ENCODE measurements at regions not wholly inside any gene's neighbourhood (a gene's known extent, or its start where the extent isn't known, plus 50 kb on each side); places are given as distances from the start of the nearest gene placed in this dataset.

DNA sequence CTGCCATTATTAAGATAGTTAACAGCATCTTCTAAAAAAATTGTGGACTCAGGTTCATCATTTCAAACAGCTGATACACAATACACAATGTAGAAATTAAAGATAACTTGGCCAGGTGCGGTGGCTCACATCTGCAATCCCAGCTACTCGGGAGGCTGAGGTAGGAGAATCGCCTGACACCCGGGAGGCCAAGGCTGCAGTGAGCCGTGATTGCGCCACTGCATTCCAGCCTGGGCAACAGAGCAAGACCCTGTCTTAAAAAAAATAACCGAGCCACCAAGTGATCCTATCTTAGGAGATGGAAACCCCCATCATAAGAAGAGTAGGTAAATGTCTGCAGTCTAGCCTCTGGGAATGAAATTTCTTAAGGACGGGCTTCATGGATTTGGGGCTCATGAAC lies 241.7 kb downstream of the PIK3R1 start:
- Histone ChIP-seq H3K9ac (ENCODE audit: low read length) (no peak overlapping the region), H3K36me3 (ENCODE audit: insufficient read depth, low read length) (no peaks in the 10 kb centered on the region), H3K27me3 (ENCODE audit: control insufficient read depth in 1 of 2, insufficient read depth in 2 of 2, low read length in 2 of 2) (no peaks in the 10 kb centered on the region), H3K4me1 (ENCODE audit: insufficient read depth, low read length) (peaks cover 5% of the 10 kb centered on the region), H3K4me3 (ENCODE audit: low read depth in 1 of 2, low read length in 2 of 2) (no peak overlapping the region), H3K9me3 (ENCODE audit: low read length) (no peaks in the 10 kb centered on the region), H3K27ac (ENCODE audit: low read depth, low read length) (no peak overlapping the region)

DNA sequence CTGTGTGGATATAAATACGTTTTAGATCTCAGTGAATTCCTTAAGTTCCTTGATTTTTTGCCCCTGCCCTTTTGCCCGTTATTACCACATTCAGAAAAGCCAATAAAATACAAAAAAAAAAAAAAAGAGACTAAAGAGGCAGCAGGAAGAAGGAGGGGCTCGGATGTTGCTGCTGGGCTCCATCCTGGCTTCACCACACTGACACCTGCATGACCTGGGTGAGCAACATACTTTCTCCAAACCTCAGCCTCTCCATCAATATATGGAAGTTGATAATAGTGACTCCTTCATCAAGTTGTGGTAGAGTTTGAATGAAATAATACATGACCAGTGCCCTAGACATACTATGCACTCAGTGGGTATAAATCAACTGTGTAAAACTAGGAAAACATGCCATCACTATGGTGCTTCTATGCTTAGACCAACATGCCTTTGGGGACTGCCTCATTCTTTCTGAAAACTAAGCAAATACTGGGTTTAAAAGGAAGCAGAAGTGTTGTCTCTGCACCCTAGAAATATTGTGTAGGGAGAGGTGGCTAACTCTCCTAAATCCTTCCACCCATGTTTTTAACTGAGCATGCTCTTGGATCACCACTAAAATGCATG lies 243.0 kb downstream of the PIK3R1 start:
- H3K4me1 ChIP-seq (ENCODE audit: insufficient read depth, low read length) = peaks cover 5% of the 10 kb centered on the region
- no peaks in the 10 kb centered on the region for H3K36me3 ChIP-seq (ENCODE audit: insufficient read depth, low read length)
- H3K9ac ChIP-seq (ENCODE audit: low read length) = no peak overlapping the region
- H3K27ac ChIP-seq (ENCODE audit: low read depth, low read length) = no peak overlapping the region
- no peaks in the 10 kb centered on the region for H3K9me3 ChIP-seq (ENCODE audit: low read length)
- no peaks in the 10 kb centered on the region for H3K27me3 ChIP-seq (ENCODE audit: control insufficient read depth in 1 of 2, insufficient read depth in 2 of 2, low read length in 2 of 2)
- H3K4me3 ChIP-seq (ENCODE audit: low read depth in 1 of 2, low read length in 2 of 2) = no peak overlapping the region

DNA sequence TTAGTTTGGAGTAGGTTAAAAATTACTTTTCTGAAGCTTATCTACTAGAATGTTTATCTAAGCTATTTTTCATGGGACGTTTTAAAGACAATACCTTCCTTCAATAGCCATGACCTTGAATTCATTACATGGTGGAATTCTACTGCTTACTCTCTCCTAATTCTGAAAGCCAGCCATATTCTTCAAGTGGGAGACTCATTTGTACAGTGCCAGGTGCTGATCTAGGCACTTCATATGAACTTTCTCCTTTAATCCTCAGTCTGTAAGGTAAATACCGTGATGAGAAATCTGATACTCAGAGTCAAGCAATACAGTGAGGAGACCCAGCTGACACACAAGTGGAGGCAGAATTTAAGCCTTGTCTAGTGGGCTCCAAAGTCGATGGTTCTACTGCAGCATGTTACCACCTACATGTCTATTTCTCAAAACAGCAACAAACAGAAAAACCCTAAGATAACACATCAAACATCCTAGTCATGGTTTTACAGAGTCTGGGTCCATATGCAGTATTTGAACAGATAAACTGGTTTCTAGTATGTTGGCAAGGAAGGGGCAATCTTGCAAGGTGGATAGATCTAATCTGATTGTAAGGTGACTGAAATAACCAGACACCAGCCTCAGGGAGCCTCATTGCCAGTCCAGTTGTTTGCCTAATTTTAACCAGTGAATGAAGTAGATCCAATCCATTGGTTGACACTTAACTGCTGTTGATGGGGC lies 243.7 kb downstream of the PIK3R1 start:
- Histone ChIP-seq H3K4me3 (ENCODE audit: low read depth in 1 of 2, low read length in 2 of 2) (no peak overlapping the region), H3K9ac (ENCODE audit: low read length) (no peak overlapping the region), H3K27ac (ENCODE audit: low read depth, low read length) (no peak overlapping the region), H3K4me1 (ENCODE audit: insufficient read depth, low read length) (peaks cover 5% of the 10 kb centered on the region), H3K36me3 (ENCODE audit: insufficient read depth, low read length) (no peaks in the 10 kb centered on the region), H3K9me3 (ENCODE audit: low read length) (no peaks in the 10 kb centered on the region), H3K27me3 (ENCODE audit: control insufficient read depth in 1 of 2, insufficient read depth in 2 of 2, low read length in 2 of 2) (no peaks in the 10 kb centered on the region)

DNA sequence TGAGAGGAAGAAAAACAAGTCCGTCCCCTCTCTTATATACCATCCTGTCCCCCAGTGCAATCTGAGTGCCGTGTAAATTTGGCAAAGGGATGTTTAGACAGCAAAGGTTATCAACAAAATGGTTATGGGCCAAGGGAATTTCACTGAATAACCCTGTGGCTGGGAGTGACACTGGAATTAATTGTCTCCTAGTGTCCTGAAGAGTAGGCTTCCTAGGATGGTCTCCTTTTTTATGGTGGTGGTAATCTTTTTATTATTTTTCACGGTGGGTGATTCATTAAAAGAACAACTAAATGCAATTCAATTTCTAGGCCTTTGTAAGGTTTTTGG lies 244.2 kb downstream of the PIK3R1 start:
- Histone ChIP-seq H3K27ac (ENCODE audit: low read depth, low read length) (no peak overlapping the region), H3K9ac (ENCODE audit: low read length) (no peak overlapping the region), H3K4me1 (ENCODE audit: insufficient read depth, low read length) (peaks cover 5% of the 10 kb centered on the region), H3K27me3 (ENCODE audit: control insufficient read depth in 1 of 2, insufficient read depth in 2 of 2, low read length in 2 of 2) (no peaks in the 10 kb centered on the region), H3K36me3 (ENCODE audit: insufficient read depth, low read length) (no peaks in the 10 kb centered on the region), H3K9me3 (ENCODE audit: low read length) (no peaks in the 10 kb centered on the region), H3K4me3 (ENCODE audit: low read depth in 1 of 2, low read length in 2 of 2) (no peak overlapping the region)

- peaks cover 5% of the 10 kb centered on the region for H3K4me1 ChIP-seq (ENCODE audit: insufficient read depth, low read length)
- H3K27me3 ChIP-seq (ENCODE audit: control insufficient read depth in 1 of 2, insufficient read depth in 2 of 2, low read length in 2 of 2) = no peaks in the 10 kb centered on the region
- H3K27ac ChIP-seq (ENCODE audit: low read depth, low read length) = no peak overlapping the region
These were observed 244.7 kb downstream of the PIK3R1 start for GRCh38 chr5:68460147-68460798.

DNA sequence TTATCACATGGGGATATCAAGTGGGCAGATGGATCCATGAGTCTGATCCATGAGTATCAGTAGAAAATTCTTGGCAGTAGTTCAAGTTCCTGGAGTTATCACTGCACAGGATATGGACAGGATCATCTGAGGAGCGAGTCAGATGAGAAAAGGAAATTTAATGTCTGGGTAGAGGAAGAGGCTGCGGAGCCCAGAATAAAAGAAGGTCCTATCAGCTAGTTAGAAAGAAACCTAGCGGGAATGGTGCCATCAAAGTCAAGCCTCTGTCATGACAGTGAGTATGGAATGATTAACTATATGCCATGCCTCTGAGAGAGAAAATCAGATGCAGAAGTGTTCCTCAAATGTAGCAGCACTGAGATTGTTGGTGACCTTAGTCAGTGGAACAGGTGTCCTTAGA lies 248.1 kb downstream of the PIK3R1 start:
- H3K4me1 ChIP-seq (ENCODE audit: insufficient read depth, low read length) = no peaks in the 10 kb centered on the region

More at GRCh38 chr5:68460147-68460798, 244.7 kb downstream of the PIK3R1 start:
- Histone ChIP-seq H3K9ac (ENCODE audit: low read length) (no peak overlapping the region), H3K9me3 (ENCODE audit: low read length) (no peaks in the 10 kb centered on the region), H3K36me3 (ENCODE audit: insufficient read depth, low read length) (no peaks in the 10 kb centered on the region), H3K4me3 (ENCODE audit: low read depth in 1 of 2, low read length in 2 of 2) (no peak overlapping the region)

DNA sequence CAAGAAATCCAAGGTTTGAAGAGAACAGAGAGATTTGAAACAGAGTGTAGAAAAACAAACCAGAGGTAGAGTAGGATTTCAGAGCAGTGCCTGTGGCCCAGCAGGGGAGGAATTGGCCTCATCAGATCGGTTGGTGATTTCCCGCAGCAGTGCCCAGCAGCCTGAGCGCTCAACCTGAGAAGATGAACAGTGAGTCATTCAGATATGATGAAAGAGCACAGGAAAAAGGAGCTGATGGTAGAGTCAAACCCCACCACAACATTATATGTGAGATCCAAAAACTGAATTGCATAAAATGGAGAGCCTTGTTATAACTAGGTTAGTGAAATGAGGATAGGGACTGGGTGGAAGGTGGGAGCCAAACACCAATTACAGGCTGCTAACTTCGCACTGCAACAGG lies 248.9 kb downstream of the PIK3R1 start:
- no peaks in the 10 kb centered on the region for H3K4me1 ChIP-seq (ENCODE audit: insufficient read depth, low read length)
- H3K27ac ChIP-seq (ENCODE audit: low read depth, low read length) = no peak overlapping the region
- H3K36me3 ChIP-seq (ENCODE audit: insufficient read depth, low read length) = no peaks in the 10 kb centered on the region
- H3K27me3 ChIP-seq (ENCODE audit: control insufficient read depth in 1 of 2, insufficient read depth in 2 of 2, low read length in 2 of 2) = no peaks in the 10 kb centered on the region
- no peak overlapping the region for H3K4me3 ChIP-seq (ENCODE audit: low read depth in 1 of 2, low read length in 2 of 2)
- H3K9ac ChIP-seq (ENCODE audit: low read length) = no peak overlapping the region
- H3K9me3 ChIP-seq (ENCODE audit: low read length) = no peaks in the 10 kb centered on the region

More for the DNA sequence above, 248.1 kb downstream of the PIK3R1 start:
- Histone ChIP-seq H3K9me3 (ENCODE audit: low read length) (no peaks in the 10 kb centered on the region), H3K36me3 (ENCODE audit: insufficient read depth, low read length) (no peaks in the 10 kb centered on the region), H3K9ac (ENCODE audit: low read length) (no peak overlapping the region), H3K27me3 (ENCODE audit: control insufficient read depth in 1 of 2, insufficient read depth in 2 of 2, low read length in 2 of 2) (no peaks in the 10 kb centered on the region), H3K4me3 (ENCODE audit: low read depth in 1 of 2, low read length in 2 of 2) (no peak overlapping the region), H3K27ac (ENCODE audit: low read depth, low read length) (no peak overlapping the region)

- Histone ChIP-seq H3K9ac (ENCODE audit: low read length) (no peak overlapping the region), H3K4me3 (ENCODE audit: low read depth in 1 of 2, low read length in 2 of 2) (no peak overlapping the region), H3K4me1 (ENCODE audit: insufficient read depth, low read length) (no peaks in the 10 kb centered on the region), H3K27me3 (ENCODE audit: control insufficient read depth in 1 of 2, insufficient read depth in 2 of 2, low read length in 2 of 2) (no peaks in the 10 kb centered on the region), H3K36me3 (ENCODE audit: insufficient read depth, low read length) (no peaks in the 10 kb centered on the region), H3K9me3 (ENCODE audit: low read length) (no peaks in the 10 kb centered on the region), H3K27ac (ENCODE audit: low read depth, low read length) (no peak overlapping the region)
These were observed 249.6 kb downstream of the PIK3R1 start for GRCh38 chr5:68465133-68465532.

GRCh38 chr5:68465934-68466551 lies 250.5 kb downstream of the PIK3R1 start:
- Histone ChIP-seq H3K4me3 (ENCODE audit: low read depth in 1 of 2, low read length in 2 of 2) (no peak overlapping the region), H3K9ac (ENCODE audit: low read length) (no peak overlapping the region), H3K9me3 (ENCODE audit: low read length) (no peaks in the 10 kb centered on the region), H3K4me1 (ENCODE audit: insufficient read depth, low read length) (no peaks in the 10 kb centered on the region), H3K27me3 (ENCODE audit: control insufficient read depth in 1 of 2, insufficient read depth in 2 of 2, low read length in 2 of 2) (no peaks in the 10 kb centered on the region), H3K36me3 (ENCODE audit: insufficient read depth, low read length) (no peaks in the 10 kb centered on the region), H3K27ac (ENCODE audit: low read depth, low read length) (no peak overlapping the region)

DNA sequence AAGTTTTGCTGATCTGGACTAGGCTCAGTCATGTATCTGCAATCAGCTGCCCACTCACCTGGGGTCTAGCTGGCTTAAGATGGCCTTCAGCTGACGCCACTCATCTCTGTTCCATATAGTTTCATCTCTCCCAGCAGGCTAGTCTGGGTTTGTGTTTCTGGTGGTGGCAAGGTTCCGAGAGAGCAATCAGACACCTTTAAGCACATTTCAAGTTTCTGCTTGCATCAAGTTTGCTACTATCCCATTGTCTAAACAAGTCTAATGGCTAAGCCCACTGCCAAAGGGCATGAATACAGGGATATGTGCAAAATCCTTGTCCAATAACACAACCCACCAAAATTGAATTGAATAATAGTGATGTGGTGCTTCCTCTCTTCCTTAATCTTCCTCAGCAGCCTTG lies 251.7 kb downstream of the PIK3R1 start:
- Histone ChIP-seq H3K9ac (ENCODE audit: low read length) (no peak overlapping the region), H3K36me3 (ENCODE audit: insufficient read depth, low read length) (no peaks in the 10 kb centered on the region), H3K27ac (ENCODE audit: low read depth, low read length) (no peak overlapping the region), H3K27me3 (ENCODE audit: control insufficient read depth in 1 of 2, insufficient read depth in 2 of 2, low read length in 2 of 2) (no peaks in the 10 kb centered on the region), H3K4me3 (ENCODE audit: low read depth in 1 of 2, low read length in 2 of 2) (no peak overlapping the region), H3K4me1 (ENCODE audit: insufficient read depth, low read length) (no peaks in the 10 kb centered on the region), H3K9me3 (ENCODE audit: low read length) (no peaks in the 10 kb centered on the region)

DNA sequence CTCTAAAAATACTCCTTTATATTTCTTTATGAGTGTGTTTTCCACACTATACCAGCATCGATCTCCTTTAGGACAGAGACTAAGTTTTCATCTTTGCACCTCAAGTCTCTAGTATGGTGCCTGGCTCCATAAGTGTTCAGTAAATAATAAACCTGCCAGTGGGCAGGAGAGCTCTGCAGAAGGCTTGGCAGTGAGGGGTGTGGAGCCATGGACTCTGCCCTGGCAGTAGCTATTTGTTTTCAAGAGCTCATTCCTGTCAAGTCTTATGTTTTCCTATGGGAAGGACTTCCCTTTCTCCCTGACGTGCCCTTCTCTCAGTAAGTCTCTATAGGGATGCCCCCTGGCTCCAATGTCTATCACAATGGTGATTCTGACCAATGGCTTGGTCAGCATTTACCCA lies 252.2 kb downstream of the PIK3R1 start:
- Histone ChIP-seq H3K27me3 (ENCODE audit: control insufficient read depth in 1 of 2, insufficient read depth in 2 of 2, low read length in 2 of 2) (no peaks in the 10 kb centered on the region), H3K9me3 (ENCODE audit: low read length) (no peaks in the 10 kb centered on the region), H3K27ac (ENCODE audit: low read depth, low read length) (no peak overlapping the region), H3K4me3 (ENCODE audit: low read depth in 1 of 2, low read length in 2 of 2) (no peak overlapping the region), H3K36me3 (ENCODE audit: insufficient read depth, low read length) (no peaks in the 10 kb centered on the region), H3K4me1 (ENCODE audit: insufficient read depth, low read length) (no peaks in the 10 kb centered on the region), H3K9ac (ENCODE audit: low read length) (no peak overlapping the region)
